Middle frontal gyrus (tissue), 1 donor: ENCODE measurements at regions not wholly inside any gene's neighbourhood (a gene's known extent, or its start where the extent isn't known, plus 50 kb on each side); places are given as distances from the start of the nearest gene placed in this dataset.

Experiments used
- DNase-seq: peaks from one replicate; pipeline ENCODE4 v3.0.0-alpha.2; 2015; ENCODE audit warnings: low spot score; ENCODE audit errors: extremely low spot score

- no peak for DNase-seq
Measured at GRCh38 chr2:62566847-62567246, 60.9 kb upstream of the TMEM17 start.

- no peak for DNase-seq
Measured at GRCh38 chr2:62565309-62565908, 59.4 kb upstream of the TMEM17 start.

DNA sequence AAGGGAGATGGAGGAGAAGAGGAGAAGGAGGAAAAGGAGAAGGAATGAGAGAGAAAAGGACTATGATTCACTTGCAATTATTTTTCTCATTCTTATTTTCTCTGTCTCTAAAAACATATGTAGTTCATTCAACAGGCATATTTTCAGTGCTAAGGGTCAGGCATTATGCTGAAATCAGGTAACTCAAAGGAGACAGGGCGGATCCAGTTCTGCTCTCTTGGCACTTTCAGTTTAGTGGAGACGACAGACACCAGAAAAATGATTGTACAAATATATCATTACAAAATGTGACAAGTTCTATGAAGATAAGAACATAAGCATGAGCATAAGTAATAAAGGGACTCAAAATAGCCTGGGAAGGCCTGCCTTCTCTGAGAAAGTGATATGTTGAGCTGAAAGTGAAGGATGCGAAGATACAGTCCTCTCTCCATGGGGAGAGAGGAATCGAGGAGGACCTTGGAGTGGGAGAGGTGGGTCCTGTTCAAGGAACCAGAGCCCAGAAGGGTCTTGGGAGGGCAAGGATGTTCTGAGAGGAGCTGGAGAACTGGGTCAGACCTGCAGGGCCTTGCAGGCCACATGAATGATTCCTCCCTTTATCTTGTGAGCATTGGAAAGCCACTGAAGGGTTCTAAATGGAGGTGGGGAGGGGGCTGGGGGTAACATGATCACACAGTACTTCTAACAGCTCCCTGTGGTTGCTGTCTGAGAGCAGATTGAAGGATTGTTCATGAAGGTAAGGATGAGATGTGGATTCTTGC lies 58.6 kb upstream of the TMEM17 start:
- DNase-seq: no peak

GRCh38 chr2:62561586-62561985 lies 55.6 kb upstream of the TMEM17 start:
- DNase-seq: no peak

- DNase-seq: no peak
Measured at GRCh38 chr2:62559582-62559981, 53.6 kb upstream of the TMEM17 start.

- DNase-seq: no peak
Measured at GRCh38 chr2:62558743-62559142, 52.7 kb upstream of the TMEM17 start.

DNA sequence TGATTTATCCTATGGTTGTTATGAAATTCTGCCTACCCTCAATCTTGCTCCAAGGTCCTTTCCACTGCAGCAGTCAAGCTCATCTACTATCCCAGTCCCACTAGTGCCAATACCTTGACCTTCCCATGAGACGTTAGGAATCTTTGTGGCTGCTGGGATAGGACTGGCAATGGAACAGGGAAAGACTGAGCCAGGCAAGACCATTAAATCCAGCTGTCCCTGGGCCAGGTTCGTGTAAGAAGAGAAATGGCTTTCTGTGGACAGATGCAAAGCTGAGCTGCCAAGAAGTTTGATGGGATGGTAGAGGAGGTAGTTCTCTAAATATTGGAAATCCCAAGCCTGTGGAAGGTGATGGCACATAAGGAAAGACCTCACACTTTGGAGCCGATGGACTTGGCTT lies 50.1 kb upstream of the TMEM17 start:
- DNase-seq: no peak
